LNCAP (cell line): ENCODE measurements at regions not wholly inside any gene's neighbourhood (a gene's known extent, or its start where the extent isn't known, plus 50 kb on each side); places are given as distances from the start of the nearest gene placed in this dataset.

Source experiments
- TF ChIP-seq, protein P1 (sequence below): fragments of 450-650 bp; IDR thresholded peaks from 2 replicates; pipeline ENCODE4 v1.5.1; 2017; ENCODE audit warnings: mild to moderate bottlenecking

DNA sequence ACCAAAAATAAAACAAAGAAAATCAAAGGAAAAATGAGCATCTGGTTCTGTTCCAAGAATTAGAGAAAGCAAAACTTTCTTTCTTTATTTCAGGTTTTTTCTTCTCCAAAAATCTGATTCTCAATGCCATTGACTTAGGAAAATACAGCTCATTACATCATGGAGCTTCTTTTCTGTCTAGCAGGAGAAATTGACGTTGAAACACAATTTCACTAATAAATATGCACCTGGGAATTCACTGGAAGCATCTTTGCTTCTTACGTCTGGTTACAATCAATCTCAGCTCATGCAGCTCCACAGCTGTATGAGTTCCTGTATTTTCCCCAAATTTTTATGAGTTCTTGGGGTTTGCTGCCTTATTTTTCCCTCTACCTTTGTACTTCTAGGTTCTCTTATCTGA is 1568.6 kb upstream of the GOT2 start:
- TF ChIP-seq, protein P1, sequence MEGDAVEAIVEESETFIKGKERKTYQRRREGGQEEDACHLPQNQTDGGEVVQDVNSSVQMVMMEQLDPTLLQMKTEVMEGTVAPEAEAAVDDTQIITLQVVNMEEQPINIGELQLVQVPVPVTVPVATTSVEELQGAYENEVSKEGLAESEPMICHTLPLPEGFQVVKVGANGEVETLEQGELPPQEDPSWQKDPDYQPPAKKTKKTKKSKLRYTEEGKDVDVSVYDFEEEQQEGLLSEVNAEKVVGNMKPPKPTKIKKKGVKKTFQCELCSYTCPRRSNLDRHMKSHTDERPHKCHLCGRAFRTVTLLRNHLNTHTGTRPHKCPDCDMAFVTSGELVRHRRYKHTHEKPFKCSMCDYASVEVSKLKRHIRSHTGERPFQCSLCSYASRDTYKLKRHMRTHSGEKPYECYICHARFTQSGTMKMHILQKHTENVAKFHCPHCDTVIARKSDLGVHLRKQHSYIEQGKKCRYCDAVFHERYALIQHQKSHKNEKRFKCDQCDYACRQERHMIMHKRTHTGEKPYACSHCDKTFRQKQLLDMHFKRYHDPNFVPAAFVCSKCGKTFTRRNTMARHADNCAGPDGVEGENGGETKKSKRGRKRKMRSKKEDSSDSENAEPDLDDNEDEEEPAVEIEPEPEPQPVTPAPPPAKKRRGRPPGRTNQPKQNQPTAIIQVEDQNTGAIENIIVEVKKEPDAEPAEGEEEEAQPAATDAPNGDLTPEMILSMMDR: no peak

- TF ChIP-seq, protein P1: no peak
Measured at GRCh38 chr16:60302261-60302660, 1568.1 kb upstream of the GOT2 start.

- TF ChIP-seq, protein P1: no peak
Measured at GRCh38 chr16:60299241-60299776, 1565.2 kb upstream of the GOT2 start.

DNA sequence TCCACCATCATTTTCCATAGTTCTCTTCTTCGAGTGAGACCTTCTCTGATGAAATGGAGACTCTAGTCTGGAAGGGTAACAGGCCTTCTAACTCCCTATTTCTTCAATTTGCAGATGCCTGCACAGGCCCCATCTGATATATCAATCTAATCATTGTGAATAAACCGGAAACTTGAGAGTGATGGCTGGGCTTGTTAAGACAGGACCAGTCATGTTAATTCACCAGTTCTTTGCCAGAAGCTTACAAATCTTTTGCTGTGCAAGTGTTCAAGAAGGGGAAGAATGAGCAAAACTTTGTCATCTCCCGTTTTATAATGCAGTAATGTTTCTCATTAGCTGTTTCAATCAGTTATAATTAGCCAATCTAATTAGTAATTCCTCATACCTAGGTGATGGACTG is 1561.3 kb upstream of the GOT2 start:
- TF ChIP-seq, protein P1: no peak

GRCh38 chr16:60285794-60286193 is 1551.7 kb upstream of the GOT2 start:
- TF ChIP-seq, protein P1: no peak

DNA sequence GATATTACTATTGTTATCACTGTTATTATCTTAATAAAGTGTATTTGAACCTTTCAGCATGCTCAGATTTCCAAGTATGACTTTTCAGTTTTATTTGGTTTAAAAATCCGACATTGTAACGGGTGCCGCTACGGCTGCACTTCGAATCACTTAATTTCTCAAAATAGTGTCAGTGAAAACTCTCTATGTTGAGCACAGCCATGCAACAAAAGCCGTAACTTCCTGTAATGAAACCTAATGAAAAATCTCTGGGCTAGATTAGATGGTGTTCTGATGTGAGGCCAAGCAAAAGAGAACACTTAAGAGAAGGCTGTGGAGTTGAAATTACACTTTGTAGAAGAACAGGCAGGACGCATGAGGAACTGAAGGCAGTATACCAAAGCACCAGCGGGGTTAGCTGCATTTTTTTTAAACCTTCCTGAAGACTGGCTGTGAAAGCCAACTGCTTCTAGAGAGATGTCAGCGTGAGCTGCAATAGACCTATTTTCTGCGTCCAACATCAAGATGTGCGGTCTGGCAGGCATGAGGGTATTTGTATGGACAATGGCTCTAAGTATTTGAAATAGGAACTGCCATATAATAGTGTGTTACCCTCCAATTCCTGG is 1545.0 kb upstream of the GOT2 start:
- TF ChIP-seq, protein P1: no peak

DNA sequence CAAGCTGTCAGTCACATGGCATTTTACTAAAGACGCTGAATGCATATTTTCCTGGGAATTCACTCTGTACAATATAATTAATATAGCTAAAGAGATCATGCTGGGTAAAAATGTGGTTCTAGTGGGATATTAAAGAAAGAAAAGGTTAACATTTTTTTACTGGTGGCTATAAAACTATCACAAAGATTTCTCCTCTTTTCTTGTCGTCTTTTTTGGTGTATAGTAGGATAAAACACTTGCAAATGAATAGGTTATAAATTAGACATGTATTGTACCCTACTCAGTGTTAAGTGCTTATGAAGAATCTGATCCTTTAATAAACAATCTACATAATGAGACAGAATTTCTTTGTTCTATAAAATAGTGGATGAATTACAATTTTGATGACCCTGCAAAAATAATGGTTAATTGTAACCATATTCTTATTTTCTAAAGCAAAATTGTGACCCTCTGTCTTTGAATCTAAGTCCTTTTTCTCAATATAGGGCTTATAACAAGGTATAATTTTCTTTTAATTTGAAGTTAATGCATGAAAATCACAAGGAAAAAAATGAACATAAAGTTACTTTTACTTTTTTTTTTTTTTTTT is 1540.4 kb upstream of the GOT2 start:
- TF ChIP-seq, protein P1: no peak
